Ovary (tissue), 3 donors: ENCODE measurements at regions not wholly inside any gene's neighbourhood (a gene's known extent, or its start where the extent isn't known, plus 50 kb on each side); places are given as distances from the start of the nearest gene placed in this dataset.

Source experiments
- EP300 ChIP-seq: sonication (generic); formaldehyde crosslinking; IDR thresholded peaks from one replicate; pipeline ENCODE4 v1.6.1; 2017; ENCODE audit warnings: antibody characterized with exemption
- POLR2A ChIP-seq: fragments of 450-650 bp; IDR thresholded peaks from one replicate; pipeline ENCODE4 v1.6.1; 2017; ENCODE audit warnings: antibody characterized with exemption, mild to moderate bottlenecking, moderate library complexity
- TF ChIP-seq, protein P1 (sequence below), 3 donors: fragments of 450-650 bp in 2 of 3; fragments of 200-600 bp in 1 of 3; IDR thresholded peaks; one replicate each; pipeline versions ENCODE4 v1.5.1 to v1.8.0; 2016 to 2022; ENCODE audit warnings: antibody characterized with exemption in 3 of 3, mild to moderate bottlenecking in 1 of 3
- donor health status: DM: no; HTN: no; CAD: no.

DNA sequence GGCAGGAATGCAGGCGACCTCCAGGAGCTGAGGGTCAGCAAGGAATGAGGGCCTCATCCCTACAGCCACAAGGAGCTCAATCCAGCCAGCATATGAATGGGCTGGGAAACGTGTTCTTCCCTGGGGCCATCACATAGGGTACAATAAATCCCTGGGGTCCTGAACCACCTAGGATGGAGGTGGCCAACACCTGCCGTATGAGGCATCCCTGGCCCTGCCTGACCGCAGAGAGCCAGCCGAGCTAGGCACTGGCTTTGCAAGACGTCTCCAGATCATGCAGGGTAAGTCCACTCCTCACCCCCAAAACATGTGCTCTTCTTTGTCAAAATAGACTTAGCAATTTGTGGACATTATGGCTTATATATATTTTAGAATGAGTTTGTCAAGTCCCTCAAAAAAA, 303.7 kb upstream of the DIO3 start:
- TF ChIP-seq EP300: no peak
- no peak for TF ChIP-seq POLR2A
- TF ChIP-seq, protein P1, sequence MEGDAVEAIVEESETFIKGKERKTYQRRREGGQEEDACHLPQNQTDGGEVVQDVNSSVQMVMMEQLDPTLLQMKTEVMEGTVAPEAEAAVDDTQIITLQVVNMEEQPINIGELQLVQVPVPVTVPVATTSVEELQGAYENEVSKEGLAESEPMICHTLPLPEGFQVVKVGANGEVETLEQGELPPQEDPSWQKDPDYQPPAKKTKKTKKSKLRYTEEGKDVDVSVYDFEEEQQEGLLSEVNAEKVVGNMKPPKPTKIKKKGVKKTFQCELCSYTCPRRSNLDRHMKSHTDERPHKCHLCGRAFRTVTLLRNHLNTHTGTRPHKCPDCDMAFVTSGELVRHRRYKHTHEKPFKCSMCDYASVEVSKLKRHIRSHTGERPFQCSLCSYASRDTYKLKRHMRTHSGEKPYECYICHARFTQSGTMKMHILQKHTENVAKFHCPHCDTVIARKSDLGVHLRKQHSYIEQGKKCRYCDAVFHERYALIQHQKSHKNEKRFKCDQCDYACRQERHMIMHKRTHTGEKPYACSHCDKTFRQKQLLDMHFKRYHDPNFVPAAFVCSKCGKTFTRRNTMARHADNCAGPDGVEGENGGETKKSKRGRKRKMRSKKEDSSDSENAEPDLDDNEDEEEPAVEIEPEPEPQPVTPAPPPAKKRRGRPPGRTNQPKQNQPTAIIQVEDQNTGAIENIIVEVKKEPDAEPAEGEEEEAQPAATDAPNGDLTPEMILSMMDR (IDR thresholded peaks at IDR 0.05): no peak
